GM21619 (cell line): ENCODE measurements at regions not wholly inside any gene's neighbourhood (a gene's known extent, or its start where the extent isn't known, plus 50 kb on each side); places are given as distances from the start of the nearest gene placed in this dataset.
"Not testable (repeated sequence)": the region's sequence is repeated elsewhere in the genome, so short reads cannot be mapped to it uniquely, and the experiment has no call there.

ENCODE experiments used
- ATAC-seq: cut with Tn5 transposase; IDR thresholded peaks from one replicate; pipeline ENCODE4 v1.9.1; 2021; ENCODE audit not compliant: unreplicated experiment

DNA sequence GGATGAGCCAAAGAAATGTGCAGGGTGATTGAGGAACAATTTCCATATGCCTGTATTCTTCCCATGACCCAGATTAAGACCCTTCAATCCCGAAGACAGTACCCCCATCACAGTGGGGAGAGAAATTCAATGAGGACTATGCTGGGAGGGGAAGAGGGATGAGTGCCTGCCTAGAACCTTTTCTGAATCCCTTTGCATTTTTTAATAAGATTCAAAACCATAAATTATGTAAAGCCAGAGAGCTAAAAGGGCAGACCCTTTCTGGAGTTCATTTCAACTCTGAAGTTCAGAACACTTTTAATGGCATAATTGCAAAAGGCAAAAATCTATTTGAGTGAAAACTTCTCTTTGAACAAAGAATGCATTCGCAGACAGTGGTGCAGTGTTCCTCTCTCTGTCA lies 529.5 kb downstream of the NTRK3 start:
- no peak for ATAC-seq

DNA sequence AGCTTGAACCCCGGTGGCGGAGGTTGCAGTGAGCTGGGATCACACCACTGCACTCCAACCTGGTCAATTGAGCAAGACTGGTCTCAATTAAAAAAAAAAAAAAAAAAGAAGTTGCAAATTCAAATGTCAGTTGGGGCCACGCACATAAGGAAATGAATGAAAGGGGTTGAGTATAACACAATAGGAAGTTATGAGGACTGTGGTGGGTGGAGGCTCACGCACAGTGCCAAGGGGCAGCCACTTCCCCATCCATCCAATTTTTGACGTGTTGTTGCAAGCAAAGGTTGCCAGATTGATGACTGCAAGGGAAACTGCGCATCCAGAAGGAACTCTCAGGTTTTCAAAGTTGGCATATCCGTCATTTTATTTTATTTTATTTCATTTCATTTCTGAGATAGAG lies 532.2 kb downstream of the NTRK3 start:
- ATAC-seq: no peak

DNA sequence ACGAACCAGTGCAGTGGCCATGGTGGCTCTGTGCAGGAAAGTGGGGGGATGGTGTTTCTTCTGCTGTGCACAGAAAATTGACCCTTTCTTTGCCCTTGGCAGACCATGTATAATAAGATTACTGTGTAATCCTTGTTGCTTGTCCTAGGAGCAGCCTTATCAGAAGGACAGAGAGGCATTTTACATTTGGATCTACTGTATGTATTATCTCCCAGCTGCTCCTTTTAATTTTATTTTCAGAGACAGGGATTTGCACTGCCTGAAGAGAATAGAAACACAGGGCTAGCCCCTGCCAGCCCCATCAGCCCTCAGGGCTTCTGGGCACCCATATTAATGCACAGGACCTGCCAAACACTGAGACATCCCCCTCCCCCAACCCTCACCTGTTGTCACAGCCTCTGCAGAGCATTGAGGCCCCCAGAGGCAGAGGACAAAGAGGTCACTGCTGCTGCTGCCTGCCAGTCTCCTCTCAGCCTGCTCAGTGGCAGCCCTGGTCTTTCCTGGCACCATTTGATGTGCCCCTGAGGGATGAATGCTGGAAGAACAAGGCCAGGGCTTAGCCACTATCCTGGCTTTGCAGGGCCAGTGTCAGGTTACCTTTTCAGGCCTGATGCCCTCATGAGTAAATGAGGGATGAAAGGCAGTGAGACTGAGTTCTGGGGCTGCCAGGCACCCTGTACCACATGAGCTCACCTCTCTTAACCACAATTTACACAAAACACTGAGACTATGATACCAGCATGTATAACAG lies 533.4 kb downstream of the NTRK3 start:
- ATAC-seq: no peak

DNA sequence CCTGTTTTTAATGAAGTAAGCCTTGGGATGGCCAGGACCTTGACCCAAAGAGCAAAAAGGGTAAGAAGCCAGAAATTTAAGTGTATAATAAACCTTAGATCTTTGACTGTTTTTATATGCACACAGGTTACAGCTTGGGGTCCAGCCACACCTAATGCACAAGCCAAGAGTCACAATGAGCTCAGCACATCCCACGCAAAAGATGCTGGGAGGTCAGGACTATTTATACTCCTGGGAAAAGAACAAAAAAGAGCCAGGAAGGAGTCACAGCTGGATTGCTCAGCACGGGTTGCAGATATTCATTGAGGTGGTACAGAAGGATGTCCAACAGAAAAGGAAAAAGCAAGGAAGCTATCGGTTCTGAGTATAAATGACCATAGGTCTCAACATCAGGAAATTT lies 536.3 kb downstream of the NTRK3 start:
- ATAC-seq: no peak

DNA sequence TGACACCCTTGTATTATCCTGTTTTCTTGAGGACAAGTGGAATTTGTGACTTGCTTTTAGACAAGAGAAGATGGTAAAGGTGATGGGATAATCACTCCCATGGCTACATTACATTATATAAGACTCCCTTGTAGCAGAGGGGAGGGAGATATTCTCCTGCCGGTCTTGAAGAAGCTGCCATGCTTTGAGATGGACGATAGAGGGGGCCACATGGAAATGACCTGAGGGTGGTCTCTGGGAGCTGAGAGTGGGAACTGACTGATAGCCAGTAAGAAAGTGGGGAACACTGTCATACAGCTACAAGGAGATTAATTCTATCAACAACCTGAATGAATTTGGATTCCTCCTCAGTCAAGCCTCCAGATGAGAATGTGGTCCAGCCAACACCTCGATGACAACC lies 540.1 kb downstream of the NTRK3 start:
- ATAC-seq: no peak

DNA sequence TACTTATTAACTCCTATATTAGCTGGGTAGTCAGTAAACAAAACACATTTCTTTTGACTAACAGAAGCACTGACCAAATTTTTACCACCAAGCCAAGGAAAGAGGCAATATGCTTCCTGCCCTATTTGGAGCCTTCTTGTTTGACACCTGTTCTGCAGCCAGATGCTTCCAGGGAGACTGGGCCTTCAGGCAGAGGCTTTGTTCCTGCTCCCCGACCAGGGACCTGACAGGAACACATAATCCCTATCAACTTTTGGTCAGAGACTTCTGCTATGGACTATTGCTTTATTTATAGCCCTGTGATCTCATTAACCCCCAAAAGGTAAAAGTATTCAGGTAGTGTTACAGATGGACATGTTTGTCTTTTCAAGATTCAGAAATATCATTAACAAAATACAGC lies 541.3 kb downstream of the NTRK3 start:
- ATAC-seq: no peak

DNA sequence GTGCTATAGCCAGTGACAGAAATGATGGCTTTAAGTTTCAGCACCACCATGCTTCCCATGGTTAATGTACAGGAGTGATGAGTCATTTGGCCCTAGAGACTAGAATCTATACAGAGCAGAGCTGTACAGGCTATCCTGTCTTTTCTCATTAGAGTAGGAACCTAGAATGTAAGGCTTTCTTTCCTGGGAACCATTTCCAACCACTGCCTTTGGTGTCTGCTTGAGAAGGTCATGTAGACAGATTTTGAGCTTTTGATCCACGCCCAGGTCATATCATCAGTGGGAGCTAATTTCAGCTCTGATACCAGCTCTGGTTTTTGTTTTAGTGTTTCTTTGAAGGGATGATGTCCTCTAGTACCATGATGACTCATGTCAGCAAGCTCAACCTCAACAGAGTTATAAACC lies 543.1 kb downstream of the NTRK3 start:
- no peak for ATAC-seq

DNA sequence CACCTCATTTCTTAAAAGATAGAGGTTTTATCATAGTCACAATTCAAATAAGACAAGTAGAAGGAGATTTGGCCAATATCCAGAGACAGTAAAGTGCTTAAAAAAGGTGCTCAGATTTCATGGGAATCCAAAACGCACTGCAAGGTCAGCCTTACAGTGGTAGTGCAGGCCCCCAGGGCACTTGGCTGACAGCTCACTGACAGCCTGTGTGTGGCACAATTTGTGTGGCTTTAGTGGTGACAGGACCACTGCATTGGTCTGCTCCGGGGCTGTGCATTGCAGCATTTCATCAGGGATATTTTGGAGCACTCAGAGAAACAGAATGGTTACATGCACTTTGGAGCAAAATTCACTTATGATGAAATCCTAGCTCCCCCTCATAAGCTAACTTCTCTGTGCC lies 544.3 kb downstream of the NTRK3 start:
- ATAC-seq: no peak

DNA sequence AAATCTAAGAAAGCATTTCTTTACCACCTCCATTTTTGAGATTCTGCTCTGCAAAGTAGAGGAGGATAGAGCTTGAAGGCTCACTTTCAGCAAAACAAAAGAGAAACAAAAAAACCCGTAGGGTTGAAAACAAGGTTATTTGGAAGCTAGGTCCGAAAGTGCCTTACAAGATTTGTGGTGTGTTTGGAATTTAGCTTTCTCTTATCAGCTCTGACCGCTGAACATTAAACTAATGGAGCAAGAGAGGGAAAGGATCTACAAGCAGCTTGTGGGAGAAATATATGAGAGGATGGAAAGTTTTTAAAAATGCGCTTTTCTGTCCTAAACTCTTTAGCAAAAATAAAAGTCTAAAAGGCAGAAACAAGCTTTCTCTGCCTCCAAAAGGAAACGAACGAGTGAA lies 545.5 kb downstream of the NTRK3 start:
- ATAC-seq: no peak

DNA sequence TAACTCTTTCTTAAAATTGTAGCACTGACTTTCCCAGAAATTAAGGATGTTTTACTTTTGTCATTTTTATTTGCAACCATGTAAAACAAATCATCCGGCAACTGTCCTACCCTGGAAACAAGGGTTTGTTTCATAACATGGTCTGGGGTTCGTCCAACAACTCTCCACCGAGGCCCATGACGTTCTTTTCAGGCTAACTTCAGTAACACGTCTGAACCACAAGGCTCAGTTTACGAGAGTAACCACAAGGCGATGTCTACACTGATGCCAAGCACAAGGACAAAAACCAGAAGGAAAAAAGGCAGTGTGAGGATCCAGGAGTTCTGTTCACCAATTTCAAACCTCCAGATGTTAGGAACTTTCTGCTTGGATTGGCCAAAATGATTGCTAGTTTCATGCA lies 546.1 kb downstream of the NTRK3 start:
- ATAC-seq: no peak

DNA sequence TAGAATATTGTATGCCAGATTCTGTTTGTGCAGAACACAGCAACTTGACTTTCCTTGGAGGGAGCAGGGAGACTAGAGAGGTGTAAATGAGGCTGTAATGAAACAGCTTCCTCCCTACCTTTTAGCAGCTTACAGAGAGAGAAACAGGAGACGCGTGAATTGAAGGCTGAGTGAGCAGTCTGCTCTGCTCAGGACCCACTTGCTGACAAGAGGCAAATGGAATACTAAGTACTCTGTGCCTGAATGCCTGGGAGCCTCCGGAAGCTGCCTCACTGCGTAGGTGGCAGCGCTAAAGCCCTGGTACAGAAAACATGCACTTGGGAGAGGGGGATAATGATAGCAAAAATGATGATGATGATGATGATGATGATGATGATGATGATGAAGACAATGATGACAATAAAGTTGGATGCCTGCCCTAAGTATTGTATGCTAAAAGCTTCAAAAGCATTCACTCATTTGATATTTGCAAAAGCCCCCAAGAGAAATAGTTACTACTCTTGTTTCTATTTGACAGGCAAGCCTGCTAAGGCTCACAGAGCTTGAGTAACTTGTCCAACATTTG lies 548.9 kb downstream of the NTRK3 start:
- ATAC-seq: no peak

DNA sequence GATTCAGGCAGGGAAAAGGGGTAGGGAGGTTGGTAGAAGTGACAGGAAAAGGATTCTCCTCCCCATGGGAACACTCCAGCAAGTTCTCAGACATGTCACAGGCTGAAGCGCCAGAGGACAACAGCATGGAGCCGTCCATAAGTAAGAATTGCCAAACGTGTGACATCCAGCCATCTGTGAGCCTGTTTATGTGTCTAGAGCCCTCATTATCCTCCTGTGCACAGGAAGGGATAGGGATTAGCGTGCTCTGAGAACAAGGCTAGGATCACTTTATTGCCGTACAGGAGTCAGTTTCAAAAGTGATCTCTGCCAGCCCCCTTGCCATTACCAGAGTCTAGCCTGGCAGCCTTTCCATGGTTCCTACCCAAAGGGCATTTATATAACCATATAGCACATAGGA lies 549.5 kb downstream of the NTRK3 start:
- ATAC-seq: no peak

DNA sequence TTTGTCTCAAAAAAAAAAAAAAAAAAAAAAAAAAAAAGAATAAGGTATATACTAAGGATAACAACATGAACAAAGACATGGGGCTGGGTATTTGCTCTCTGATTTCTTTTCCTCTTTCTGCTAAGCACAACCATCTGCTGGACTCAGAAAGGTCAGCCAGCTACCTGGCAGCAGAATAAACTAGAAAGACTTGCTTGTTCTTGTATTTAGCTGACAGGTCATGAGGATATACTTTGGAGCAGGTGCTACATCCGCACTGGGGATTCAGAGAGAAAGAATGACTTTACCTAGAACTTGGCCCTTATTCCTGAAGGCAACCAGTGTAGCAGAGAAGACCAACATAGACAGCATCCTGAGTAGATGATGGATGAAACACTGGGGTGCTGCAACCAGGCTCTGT lies 550.5 kb downstream of the NTRK3 start:
- ATAC-seq: no peak

DNA sequence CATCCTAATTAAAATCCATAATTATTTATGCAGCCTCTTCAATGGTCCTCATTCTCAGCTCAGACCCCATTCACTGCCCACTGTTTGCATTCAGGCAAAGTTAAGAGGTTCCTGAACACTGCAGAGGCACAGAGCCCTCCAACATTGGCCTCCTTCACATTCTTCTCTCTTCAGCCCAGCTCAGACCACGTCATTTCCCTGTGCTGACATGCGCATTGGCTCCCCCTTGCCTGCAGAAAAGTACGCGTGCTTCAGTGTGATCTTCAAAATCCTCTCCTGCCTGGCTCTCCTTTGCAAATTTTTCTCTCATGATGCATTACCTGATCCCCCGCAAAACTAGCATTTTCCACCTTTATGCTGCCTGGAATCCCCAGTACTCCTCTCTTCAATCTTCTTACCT lies 552.3 kb downstream of the NTRK3 start:
- ATAC-seq: no peak

DNA sequence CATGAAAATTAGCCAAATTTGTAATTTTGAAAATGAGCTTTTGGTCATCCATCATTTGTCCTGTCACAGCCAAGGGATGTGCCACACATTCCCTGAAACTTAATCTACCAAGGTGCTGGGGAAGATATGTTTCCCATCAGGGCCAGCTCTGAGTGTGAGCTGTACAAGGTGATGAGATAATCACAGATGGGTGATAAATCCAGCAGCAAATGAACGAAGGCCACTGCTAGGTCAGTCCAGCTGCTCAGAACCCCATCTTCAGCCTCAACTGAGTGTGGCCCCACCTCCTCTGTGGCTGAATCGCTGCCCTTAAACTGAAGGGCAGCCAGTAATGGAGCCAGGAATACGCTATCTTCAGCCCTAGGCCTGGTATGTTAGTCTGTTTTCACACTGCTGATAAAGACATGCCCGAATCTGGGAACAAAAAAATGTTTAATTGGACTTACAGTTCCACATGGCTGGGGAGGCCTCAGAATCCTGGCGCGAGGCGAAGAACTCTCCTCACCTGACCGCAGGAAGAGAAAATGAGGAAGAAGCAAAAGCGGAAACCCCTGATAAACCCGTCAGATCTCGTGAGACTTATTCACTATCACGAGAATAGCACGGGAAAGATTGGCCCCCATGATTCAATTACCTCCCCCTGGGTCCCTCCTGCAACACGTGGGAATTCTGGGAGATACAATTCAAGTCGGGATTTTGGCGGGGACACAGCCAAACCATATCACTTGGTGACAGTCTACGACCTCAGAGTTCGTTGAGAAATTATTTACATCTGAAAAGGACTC lies 553.0 kb downstream of the NTRK3 start:
- no peak for ATAC-seq

DNA sequence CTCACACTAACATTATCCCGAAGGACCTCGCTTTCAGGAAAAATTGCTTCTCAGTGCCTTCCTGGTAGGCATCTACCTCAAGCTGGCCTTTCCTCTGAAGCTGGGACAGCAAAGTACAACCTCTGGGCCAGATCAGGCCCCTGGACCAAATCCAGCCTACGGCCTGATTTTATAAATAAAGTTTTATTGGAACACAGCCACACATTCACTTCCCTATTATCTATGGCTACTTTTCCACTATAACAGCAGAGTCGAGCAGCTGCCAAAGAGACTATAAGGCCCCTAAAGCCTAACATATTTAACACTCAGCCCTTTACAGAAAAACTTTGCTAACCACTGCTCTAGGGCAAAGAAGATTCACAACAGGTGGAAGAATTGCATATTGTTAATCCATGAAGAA lies 554.3 kb downstream of the NTRK3 start:
- no peak for ATAC-seq

DNA sequence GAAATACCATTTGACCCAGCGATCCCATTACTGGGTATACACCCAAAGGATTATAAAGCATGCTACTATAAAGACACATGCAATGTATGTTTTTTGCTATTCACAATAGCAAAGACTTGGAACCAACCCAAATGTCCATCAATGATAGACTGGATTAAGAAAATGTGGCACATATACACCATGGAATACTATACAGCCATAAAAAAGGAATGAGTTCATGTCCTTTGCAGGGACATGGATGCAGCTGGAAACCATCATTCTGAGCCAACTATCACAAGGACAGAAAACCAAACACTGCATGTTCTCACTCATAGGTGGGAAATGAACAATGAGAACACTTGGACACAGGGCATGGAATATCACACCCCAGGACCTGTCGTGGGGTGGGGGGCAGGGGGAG lies 558.1 kb downstream of the NTRK3 start:
- ATAC-seq: not testable (repeated sequence)

DNA sequence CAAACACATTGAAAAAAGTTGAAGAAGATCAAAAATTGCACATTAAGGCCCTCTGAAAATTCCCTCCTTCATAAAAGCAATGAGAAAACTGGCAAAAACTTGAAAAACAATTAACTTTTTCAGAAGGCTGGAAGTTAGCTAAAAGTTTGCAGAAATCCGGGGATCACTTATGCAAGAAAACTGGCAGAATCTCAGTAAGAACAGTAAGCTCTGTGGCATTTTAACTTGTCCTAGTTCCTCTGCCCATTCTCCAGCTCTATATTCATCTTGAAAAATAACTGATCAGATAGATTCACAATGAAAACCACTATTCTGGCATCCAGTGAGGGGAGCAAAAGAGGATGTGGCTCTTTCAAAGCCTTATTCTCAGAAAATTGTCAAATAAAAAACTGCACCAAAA lies 566.8 kb downstream of the NTRK3 start:
- no peak for ATAC-seq

DNA sequence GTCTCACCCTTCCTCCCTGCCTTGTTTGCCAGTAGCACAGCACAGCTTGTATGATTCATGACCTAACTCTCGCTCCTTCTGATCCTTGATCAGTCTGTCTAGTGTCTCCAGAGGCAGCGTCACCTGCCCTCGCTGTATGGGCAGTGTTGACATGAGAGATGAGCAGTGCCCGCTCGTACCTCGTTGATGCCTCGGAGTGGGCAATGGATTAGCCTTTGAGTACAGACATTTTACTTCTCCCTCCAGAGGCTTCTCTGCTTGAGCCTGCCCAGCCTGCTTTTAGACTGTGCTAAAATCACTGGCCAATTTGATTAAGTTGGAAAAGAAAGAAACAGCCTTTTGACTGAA lies 569.0 kb downstream of the NTRK3 start:
- ATAC-seq: no peak

DNA sequence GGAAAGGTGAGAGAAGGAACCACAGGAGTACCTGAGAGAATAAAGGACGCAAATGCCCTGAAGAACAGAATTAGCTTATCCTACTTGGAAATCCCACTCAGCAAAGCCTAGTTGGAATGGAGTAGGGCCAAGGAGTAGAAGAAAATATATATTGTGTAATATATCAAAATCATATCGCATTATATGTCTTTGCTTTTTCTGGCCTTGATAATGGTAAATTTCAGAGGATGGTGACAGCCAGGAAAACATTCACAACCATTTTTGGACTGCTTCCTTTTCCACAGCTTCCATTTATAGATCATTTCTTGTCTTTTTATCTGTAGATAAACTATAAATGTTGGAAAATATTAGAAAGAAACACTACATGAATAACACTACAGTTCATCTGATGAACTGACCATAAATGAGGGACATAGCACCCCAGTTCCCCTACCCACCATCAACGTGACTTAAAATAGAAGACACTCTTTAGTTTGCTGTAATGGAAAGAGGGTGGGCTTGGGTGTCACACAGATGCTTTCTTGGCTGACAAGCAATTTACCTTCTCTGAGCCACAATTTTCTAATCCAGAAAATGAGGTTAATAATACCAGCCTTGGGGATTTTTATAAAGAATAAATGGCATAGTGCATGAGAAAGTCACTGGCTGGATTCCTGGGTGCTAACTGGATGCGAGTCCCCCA lies 569.6 kb downstream of the NTRK3 start:
- no peak for ATAC-seq

DNA sequence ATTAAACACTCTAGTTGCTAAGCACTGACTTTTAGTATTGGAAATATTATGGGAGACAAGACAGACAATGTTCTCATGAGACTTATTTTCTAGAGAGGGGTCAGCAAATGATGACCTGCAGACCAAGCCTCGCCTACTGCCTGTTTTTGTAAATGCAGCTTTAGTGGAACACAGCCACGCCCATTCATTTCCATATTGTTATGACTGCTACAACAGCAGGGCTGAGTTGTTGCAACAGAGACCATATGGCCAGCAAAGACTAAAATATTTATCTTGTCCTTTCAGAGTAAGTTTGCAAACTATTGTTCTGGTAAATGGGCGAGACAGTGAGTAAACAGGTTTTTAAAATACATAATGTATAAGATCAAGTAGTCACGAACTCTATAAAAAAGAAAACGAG lies 570.2 kb downstream of the NTRK3 start:
- ATAC-seq: no peak

DNA sequence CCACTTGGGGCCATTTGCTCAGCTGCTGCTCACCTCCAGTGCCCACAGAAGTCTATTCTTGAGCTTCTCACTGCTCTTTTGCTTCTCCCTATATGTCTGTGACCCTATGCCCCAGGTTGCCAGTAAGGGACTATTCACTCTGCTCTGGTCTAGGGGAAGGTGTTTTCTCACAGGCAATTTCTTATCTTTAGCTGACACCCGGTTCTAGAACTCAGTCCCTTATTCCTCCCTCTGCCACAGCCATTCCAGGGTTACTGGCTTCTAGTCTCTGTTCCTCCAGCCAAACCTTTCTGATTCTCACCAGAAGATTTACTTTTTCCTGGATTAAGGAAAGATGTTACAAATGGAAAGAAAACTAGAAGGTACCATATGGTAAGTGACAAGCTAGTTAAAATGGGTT lies 574.0 kb downstream of the NTRK3 start:
- no peak for ATAC-seq
